ENCODE measurements at regions not wholly inside any gene's neighbourhood (a gene's known extent, or its start where the extent isn't known, plus 50 kb on each side); places are given as distances from the start of the nearest gene placed in this dataset.

- ChIA-PET CTCF (no interaction called here), RAD21 (ENCODE audit: low non-redundant PET in 1 of 2, low total read pairs in 2 of 2, uncharacterized antibody in 2 of 2, unreplicated experiment in 2 of 2) (no interaction called here), POLR2A (no interaction called here)
- BruUV-seq (replicated peaks), result no TSS peak
- Histone ChIP-seq H3K36me3 (ENCODE audit: control insufficient read depth in 1 of 2, insufficient read depth in 2 of 2, low read length in 2 of 2) (no peaks in the 10 kb centered on the region), H3K4me2 (ENCODE audit: low read length) (no peak overlapping the region), H2AFZ (ENCODE audit: low read depth, low read length, poor library complexity, severe bottlenecking) (no peak overlapping the region), H3K79me2 (ENCODE audit: insufficient read depth, low read length) (no peaks in the 10 kb centered on the region), H3K27ac (ENCODE audit: low read depth, low read length) (no peak overlapping the region), H3K27me3 (ENCODE audit: insufficient read depth, low read length) (no peaks in the 10 kb centered on the region), H3K9me3 (ENCODE audit: control insufficient read depth in 1 of 2, insufficient read depth in 1 of 2, low read depth in 1 of 2, low read length in 2 of 2) (peaks cover 14 to 45% of the 10 kb centered on the region in 2 experiments; a peak in 2 of 4 replicates), H3K9ac (ENCODE audit: low read length) (no peak overlapping the region), H3K9me2 (ENCODE audit: insufficient read depth) (no peaks in the 10 kb centered on the region), H3K4me1 (ENCODE audit: control insufficient read depth in 1 of 2, insufficient read depth in 2 of 2, low read length in 2 of 2) (no peaks in the 10 kb centered on the region), H3K4me3 (replicated peaks in 1 of 2; ENCODE audit: low read depth in 1 of 2, low read length in 2 of 2) (no peak overlapping the region), H4K20me1 (ENCODE audit: insufficient read depth) (no peaks in the 10 kb centered on the region)
- DNase-seq (ENCODE audit: low read depth, low spot score) (no peak), ATAC-seq (no peak)
- intact Hi-C loops (cut with micrococcal nuclease), result no loop called here
- no peak for TF ChIP-seq RAD21 (IDR thresholded peaks at IDR 0.05; ENCODE audit: low read depth)
- TF ChIP-seq TCF7L2 (IDR thresholded peaks at IDR 0.05; ENCODE audit: borderline replicate concordance, extremely low read depth, insufficient read depth, insufficient read length), result no peak
These were observed 535.5 kb downstream of the SQOR start for GRCh38 chr15:46170326-46170725.

GRCh38 chr15:46174122-46174521 lies 539.3 kb downstream of the SQOR start:
- peaks cover 11 to 52% of the 10 kb centered on the region in 2 experiments; a peak in 3 of 4 replicates for H3K9me3 ChIP-seq (ENCODE audit: control insufficient read depth in 1 of 2, insufficient read depth in 1 of 2, low read depth in 1 of 2, low read length in 2 of 2)
- H3K27ac ChIP-seq (ENCODE audit: low read depth, low read length), result no peak overlapping the region
- H3K9ac ChIP-seq (ENCODE audit: low read length), result no peak overlapping the region
- H3K36me3 ChIP-seq (ENCODE audit: control insufficient read depth in 1 of 2, insufficient read depth in 2 of 2, low read length in 2 of 2), result no peaks in the 10 kb centered on the region
- TF ChIP-seq RAD21 (IDR thresholded peaks at IDR 0.05; ENCODE audit: low read depth), result no peak
- TF ChIP-seq ELF1 (IDR thresholded peaks at IDR 0.05; ENCODE audit: borderline replicate concordance, low read depth), result no peak
- no peak for TF ChIP-seq YY1 (IDR thresholded peaks at IDR 0.05; ENCODE audit: extremely low read depth, insufficient replicate concordance, low read depth, low read length)
- no peak for TF ChIP-seq CEBPB (IDR thresholded peaks at IDR 0.05; ENCODE audit: low read depth)
- TF ChIP-seq TCF7L2 (IDR thresholded peaks at IDR 0.05; ENCODE audit: borderline replicate concordance, extremely low read depth, insufficient read depth, insufficient read length), result no peak
- no peak for TF ChIP-seq SRF (IDR thresholded peaks at IDR 0.05; ENCODE audit: low read depth)
- no peak for TF ChIP-seq POLR2AphosphoS5 (IDR thresholded peaks at IDR 0.05; ENCODE audit: low read depth, low read length)
- ChIA-PET POLR2A (no interaction called here), RAD21 (ENCODE audit: low non-redundant PET in 1 of 2, low total read pairs in 2 of 2, uncharacterized antibody in 2 of 2, unreplicated experiment in 2 of 2) (no interaction called here), CTCF (no interaction called here)
- no peak for ATAC-seq
- no peaks in the 10 kb centered on the region for H3K79me2 ChIP-seq (ENCODE audit: insufficient read depth, low read length)
- no peaks in the 10 kb centered on the region for H3K4me1 ChIP-seq (ENCODE audit: control insufficient read depth in 1 of 2, insufficient read depth in 2 of 2, low read length in 2 of 2)
- H3K27me3 ChIP-seq (ENCODE audit: insufficient read depth, low read length), result no peaks in the 10 kb centered on the region
- H3K4me3 ChIP-seq (replicated peaks in 1 of 2; ENCODE audit: low read depth in 1 of 2, low read length in 2 of 2), result no peak overlapping the region
- H3K4me2 ChIP-seq (ENCODE audit: low read length), result no peak overlapping the region
- intact Hi-C loops (cut with micrococcal nuclease), result no loop called here
- no peaks in the 10 kb centered on the region for H3K9me2 ChIP-seq (ENCODE audit: insufficient read depth)
- no TSS peak for BruUV-seq (replicated peaks)
- DNase-seq (ENCODE audit: low read depth, low spot score), result no peak
- no peaks in the 10 kb centered on the region for H4K20me1 ChIP-seq (ENCODE audit: insufficient read depth)
- no peak overlapping the region for H2AFZ ChIP-seq (ENCODE audit: low read depth, low read length, poor library complexity, severe bottlenecking)

Data from HCT116 (cell line).